Suppressor macrophage treated with lipopolysaccharide for 1 hour (primary cell): ENCODE measurements at regions not wholly inside any gene's neighbourhood (a gene's known extent, or its start where the extent isn't known, plus 50 kb on each side); places are given as distances from the start of the nearest gene placed in this dataset.
A peak's percentile ranks its signal among the peaks of the same experiment; 100 is the strongest.

Experiments used
- DNase-seq, 3 donors: peaks; one replicate each; pipeline ENCODE4 v3.0.0-alpha.2; 2020 to 2022

- DNase-seq: no peak
These were observed 62.5 kb upstream of the NRP1 start for GRCh38 chr10:33396938-33397337.

- DNase-seq: no peak
These were observed 61.8 kb upstream of the NRP1 start for GRCh38 chr10:33396279-33396678.

GRCh38 chr10:33395201-33395600 is 60.7 kb upstream of the NRP1 start:
- peak; percentile 17 to 42 (median 30) for DNase-seq

GRCh38 chr10:33392706-33393105 is 58.2 kb upstream of the NRP1 start:
- no peak for DNase-seq

- DNase-seq: no peak
These were observed 57.4 kb upstream of the NRP1 start for GRCh38 chr10:33391611-33392465.

GRCh38 chr10:33390046-33390445 is 55.6 kb upstream of the NRP1 start:
- no peak for DNase-seq

- no peak for DNase-seq
These were observed 54.3 kb upstream of the NRP1 start for GRCh38 chr10:33388785-33389184.

- no peak for DNase-seq
These were observed 53.9 kb upstream of the NRP1 start for GRCh38 chr10:33388382-33388781.

- no peak for DNase-seq
These were observed 53.3 kb upstream of the NRP1 start for GRCh38 chr10:33387720-33388119.

- DNase-seq: no peak
These were observed 52.5 kb upstream of the NRP1 start for GRCh38 chr10:33386926-33387325.

GRCh38 chr10:33385686-33386085 is 51.2 kb upstream of the NRP1 start:
- DNase-seq: no peak

- DNase-seq: no peak
These were observed 50.5 kb upstream of the NRP1 start for GRCh38 chr10:33385015-33385414.
